ENCODE measurements at regions not wholly inside any gene's neighbourhood (a gene's known extent, or its start where the extent isn't known, plus 50 kb on each side); places are given as distances from the start of the nearest gene placed in this dataset.

DNA sequence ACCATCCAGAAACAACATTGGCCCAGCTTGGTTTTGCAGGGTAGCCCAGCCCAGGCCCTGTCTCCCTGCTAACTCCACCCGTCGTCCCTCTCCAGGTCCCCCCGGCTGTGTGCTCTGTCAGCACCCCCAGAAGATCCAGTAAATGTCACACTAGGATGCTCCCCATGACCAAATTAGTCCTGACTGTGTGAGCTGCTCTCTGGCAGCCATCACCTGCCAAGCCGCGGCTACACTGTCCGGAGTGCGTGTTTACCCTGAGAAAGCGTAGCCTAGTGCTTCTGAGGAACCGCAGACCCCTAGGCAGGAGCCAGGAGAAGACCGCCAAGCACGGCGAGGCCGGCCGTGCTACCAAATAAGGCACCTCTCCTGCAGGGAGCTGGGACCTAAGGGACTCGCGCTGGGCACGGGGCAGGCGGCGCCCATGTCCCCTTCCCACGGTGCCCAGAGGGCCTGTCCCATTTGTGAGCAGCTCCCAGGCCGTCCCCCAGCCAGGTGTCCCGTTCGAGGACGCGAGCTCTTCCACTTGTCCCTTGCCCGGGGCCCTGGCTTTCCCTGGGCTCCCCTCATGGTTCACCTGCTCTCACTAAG, 849.9 kb downstream of the RNF144A start:
- Histone ChIP-seq H3K36me3 (ENCODE audit: control insufficient read depth in 2 of 2, insufficient read depth in 1 of 2, low read length in 2 of 2) (no peaks in the 10 kb centered on the region), H3K4me1 (ENCODE audit: control insufficient read depth, insufficient read depth, low read length) (no peaks in the 10 kb centered on the region), H3K9me3 (ENCODE audit: control insufficient read depth, insufficient read depth, low read depth, low read length) (no peaks in the 10 kb centered on the region), H3K4me3 (ENCODE audit: low read depth, low read length) (no peak overlapping the region), H3K27ac (ENCODE audit: extremely low read depth, low read depth, low read length) (no peak overlapping the region)
- POLR2A ChIA-PET = no interaction called here
- CTCF ChIA-PET = no interaction called here
- TF ChIP-seq ZNF510 (tag by site-specific recombination; IDR thresholded peaks at IDR 0.05; ENCODE audit: insufficient replicate concordance) (no peak), GLIS1 (tag by site-specific recombination; IDR thresholded peaks at IDR 0.05) (no peak)
- TF ChIP-seq, protein P1, sequence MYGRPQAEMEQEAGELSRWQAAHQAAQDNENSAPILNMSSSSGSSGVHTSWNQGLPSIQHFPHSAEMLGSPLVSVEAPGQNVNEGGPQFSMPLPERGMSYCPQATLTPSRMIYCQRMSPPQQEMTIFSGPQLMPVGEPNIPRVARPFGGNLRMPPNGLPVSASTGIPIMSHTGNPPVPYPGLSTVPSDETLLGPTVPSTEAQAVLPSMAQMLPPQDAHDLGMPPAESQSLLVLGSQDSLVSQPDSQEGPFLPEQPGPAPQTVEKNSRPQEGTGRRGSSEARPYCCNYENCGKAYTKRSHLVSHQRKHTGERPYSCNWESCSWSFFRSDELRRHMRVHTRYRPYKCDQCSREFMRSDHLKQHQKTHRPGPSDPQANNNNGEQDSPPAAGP (tag by site-specific recombination; IDR thresholded peaks at IDR 0.05) = no peak

DNA sequence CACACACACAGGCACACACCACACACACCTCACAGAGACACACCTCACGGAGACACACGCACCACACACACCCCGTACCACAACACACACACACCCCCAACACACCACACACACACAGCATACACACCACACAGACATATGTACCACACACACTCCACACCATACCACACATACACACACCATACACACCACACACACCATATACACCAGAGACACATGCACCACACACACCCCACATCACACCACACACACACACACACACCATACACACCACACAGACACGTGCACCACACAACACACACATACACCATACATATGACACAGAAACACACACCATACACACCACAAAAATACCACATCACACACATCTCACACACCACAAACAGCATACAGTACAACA, 850.7 kb downstream of the RNF144A start:
- ChIA-PET POLR2A (no interaction called here), CTCF (no interaction called here)
- no peaks in the 10 kb centered on the region for H3K36me3 ChIP-seq (ENCODE audit: control insufficient read depth in 2 of 2, insufficient read depth in 1 of 2, low read length in 2 of 2)
- H3K4me1 ChIP-seq (ENCODE audit: control insufficient read depth, insufficient read depth, low read length) = no peaks in the 10 kb centered on the region
- no peak for TF ChIP-seq ZNF501 (tag by site-specific recombination; IDR thresholded peaks at IDR 0.05)
- TF ChIP-seq SCRT2 (tag by site-specific recombination; IDR thresholded peaks at IDR 0.05) = no peak
- TF ChIP-seq TRIM28 (IDR thresholded peaks at IDR 0.05; ENCODE audit: borderline replicate concordance, low read length) = no peak
- TF ChIP-seq, protein P2, sequence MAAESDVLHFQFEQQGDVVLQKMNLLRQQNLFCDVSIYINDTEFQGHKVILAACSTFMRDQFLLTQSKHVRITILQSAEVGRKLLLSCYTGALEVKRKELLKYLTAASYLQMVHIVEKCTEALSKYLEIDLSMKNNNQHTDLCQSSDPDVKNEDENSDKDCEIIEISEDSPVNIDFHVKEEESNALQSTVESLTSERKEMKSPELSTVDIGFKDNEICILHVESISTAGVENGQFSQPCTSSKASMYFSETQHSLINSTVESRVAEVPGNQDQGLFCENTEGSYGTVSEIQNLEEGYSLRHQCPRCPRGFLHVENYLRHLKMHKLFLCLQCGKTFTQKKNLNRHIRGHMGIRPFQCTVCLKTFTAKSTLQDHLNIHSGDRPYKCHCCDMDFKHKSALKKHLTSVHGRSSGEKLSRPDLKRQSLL (tag by site-specific recombination; IDR thresholded peaks at IDR 0.05) = no peak
- TF ChIP-seq ZNF645 (tag by site-specific recombination; IDR thresholded peaks at IDR 0.05) = no peak
- TF ChIP-seq ZNF580 (tag by site-specific recombination; IDR thresholded peaks at IDR 0.05) = no peak
- TF ChIP-seq KLF1 (tag by site-specific recombination; IDR thresholded peaks at IDR 0.05) = no peak
- no peak for TF ChIP-seq ZNF660 (tag by site-specific recombination; IDR thresholded peaks at IDR 0.05)
- TF ChIP-seq ZNF223 (tag by site-specific recombination; IDR thresholded peaks at IDR 0.05) = no peak
- no peak for TF ChIP-seq HOXC10 (CRISPR knock-in tag; IDR thresholded peaks at IDR 0.05)
- no peak for TF ChIP-seq HOXD13 (CRISPR knock-in tag; IDR thresholded peaks at IDR 0.05; ENCODE audit: borderline replicate concordance)
- TF ChIP-seq ZNF792 (tag by site-specific recombination; IDR thresholded peaks at IDR 0.05) = no peak
- TF ChIP-seq ZNF791 (tag by site-specific recombination; IDR thresholded peaks at IDR 0.05) = no peak
- no peak for TF ChIP-seq ZSCAN5A (tag by site-specific recombination; IDR thresholded peaks at IDR 0.05)
- TF ChIP-seq YY1 (tag by site-specific recombination; IDR thresholded peaks at IDR 0.05) = no peak
- TF ChIP-seq, protein P3, sequence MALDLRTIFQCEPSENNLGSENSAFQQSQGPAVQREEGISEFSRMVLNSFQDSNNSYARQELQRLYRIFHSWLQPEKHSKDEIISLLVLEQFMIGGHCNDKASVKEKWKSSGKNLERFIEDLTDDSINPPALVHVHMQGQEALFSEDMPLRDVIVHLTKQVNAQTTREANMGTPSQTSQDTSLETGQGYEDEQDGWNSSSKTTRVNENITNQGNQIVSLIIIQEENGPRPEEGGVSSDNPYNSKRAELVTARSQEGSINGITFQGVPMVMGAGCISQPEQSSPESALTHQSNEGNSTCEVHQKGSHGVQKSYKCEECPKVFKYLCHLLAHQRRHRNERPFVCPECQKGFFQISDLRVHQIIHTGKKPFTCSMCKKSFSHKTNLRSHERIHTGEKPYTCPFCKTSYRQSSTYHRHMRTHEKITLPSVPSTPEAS (tag by site-specific recombination; IDR thresholded peaks at IDR 0.05) = no peak
- no peak overlapping the region for H3K4me3 ChIP-seq (ENCODE audit: low read depth, low read length)
- no peak overlapping the region for H3K27ac ChIP-seq (ENCODE audit: extremely low read depth, low read depth, low read length)
- H3K9me3 ChIP-seq (ENCODE audit: control insufficient read depth, insufficient read depth, low read depth, low read length) = no peaks in the 10 kb centered on the region
